ENCODE measurements at regions not wholly inside any gene's neighbourhood (a gene's known extent, or its start where the extent isn't known, plus 50 kb on each side); places are given as distances from the start of the nearest gene placed in this dataset.

GRCh38 chr5:167158588-167158987, 1132.9 kb upstream of the WWC1 start:
- DNase-seq, result no peak

- DNase-seq, result no peak
Observed at GRCh38 chr5:167160388-167160787, 1131.1 kb upstream of the WWC1 start.

GRCh38 chr5:167166696-167167095, 1124.7 kb upstream of the WWC1 start:
- no peak for DNase-seq

- no peak for DNase-seq
Observed at GRCh38 chr5:167167191-167167795, 1124.2 kb upstream of the WWC1 start.

GRCh38 chr5:167168971-167169370, 1122.5 kb upstream of the WWC1 start:
- DNase-seq, result no peak

GRCh38 chr5:167171056-167171455, 1120.4 kb upstream of the WWC1 start:
- DNase-seq, result no peak

- DNase-seq, result no peak
Observed at GRCh38 chr5:167177736-167178135, 1113.7 kb upstream of the WWC1 start.

GRCh38 chr5:167180906-167181305, 1110.5 kb upstream of the WWC1 start:
- no peak for DNase-seq

GRCh38 chr5:167205881-167206280, 1085.6 kb upstream of the WWC1 start:
- no peak for DNase-seq

- DNase-seq, result no peak
Observed at GRCh38 chr5:167207081-167207480, 1084.4 kb upstream of the WWC1 start.

- DNase-seq, result no peak
Observed at GRCh38 chr5:167208911-167209310, 1082.5 kb upstream of the WWC1 start.

- no peak for DNase-seq
Observed at GRCh38 chr5:167217097-167217743, 1074.2 kb upstream of the WWC1 start.

- no peak for DNase-seq
Observed at GRCh38 chr5:167219298-167219697, 1072.1 kb upstream of the WWC1 start.

- no peak for DNase-seq
Observed at GRCh38 chr5:167226386-167226785, 1065.1 kb upstream of the WWC1 start.

- no peak for DNase-seq
Observed at GRCh38 chr5:167228134-167228533, 1063.3 kb upstream of the WWC1 start.

- no peak for DNase-seq
Observed at GRCh38 chr5:167229751-167230150, 1061.7 kb upstream of the WWC1 start.

GRCh38 chr5:167230414-167230813, 1061.0 kb upstream of the WWC1 start:
- no peak for DNase-seq

GRCh38 chr5:167232675-167233311, 1058.7 kb upstream of the WWC1 start:
- no peak for DNase-seq

- no peak for DNase-seq
Observed at GRCh38 chr5:167233507-167234220, 1057.8 kb upstream of the WWC1 start.

- no peak for DNase-seq
Observed at GRCh38 chr5:167241436-167242067, 1049.9 kb upstream of the WWC1 start.

GRCh38 chr5:167242701-167243100, 1048.7 kb upstream of the WWC1 start:
- no peak for DNase-seq

- no peak for DNase-seq
Observed at GRCh38 chr5:167243463-167243862, 1048.0 kb upstream of the WWC1 start.

GRCh38 chr5:167244583-167244982, 1046.9 kb upstream of the WWC1 start:
- no peak for DNase-seq

All from stimulated activated CD4-positive, alpha-beta T cell treated with anti-CD3 and anti-CD28 coated beads, Interleukin-2, amount 100 ng/mL, for 48 hours (primary cell).